Lower leg skin (tissue), 4 donors: ENCODE measurements at regions not wholly inside any gene's neighbourhood (a gene's known extent, or its start where the extent isn't known, plus 50 kb on each side); places are given as distances from the start of the nearest gene placed in this dataset.
"Not testable (repeated sequence)": the region's sequence is repeated elsewhere in the genome, so short reads cannot be mapped to it uniquely, and the experiment has no call there.

Source experiments
- DNase-seq, 2 donors: peaks; one replicate each; pipeline ENCODE4 v3.0.0-alpha.2; 2019; ENCODE audit warnings: low spot score in 2 of 2
- H3K4me3 ChIP-seq: fragments of 200-600 bp; sonication (generic); 2 replicates; pipeline ENCODE4 v1.5.1; 2017; ENCODE audit warnings: mild to moderate bottlenecking, low read depth; ENCODE audit not compliant: poor library complexity, severe bottlenecking
- POLR2A ChIP-seq, 2 donors: fragments of 450-650 bp; IDR thresholded peaks; one replicate each; pipeline ENCODE4 v1.6.1; 2016 to 2017; ENCODE audit warnings: antibody characterized with exemption in 2 of 2, mild to moderate bottlenecking in 1 of 2, moderate library complexity in 1 of 2
- WGBS, 2 donors: methylation state at CpG; one replicate each; pipeline ENCODE4 v1.1.5; 2018; 5-methylcytosine and 5-hydroxymethylcytosine counted together
- intact Hi-C: fragments of 100-400 bp; cut with DNase I; formaldehyde crosslinking; loops from one replicate; pipeline ENCODE4 v1.15.0; 2023; ENCODE audit warnings: low total_unique reads
- TF ChIP-seq, protein P1 (sequence below), 3 donors: fragments of 450-650 bp; IDR thresholded peaks; one replicate each; pipeline ENCODE4 v1.5.1; 2016; ENCODE audit warnings: antibody characterized with exemption in 3 of 3, mild to moderate bottlenecking in 3 of 3, moderate library complexity in 2 of 3

DNA sequence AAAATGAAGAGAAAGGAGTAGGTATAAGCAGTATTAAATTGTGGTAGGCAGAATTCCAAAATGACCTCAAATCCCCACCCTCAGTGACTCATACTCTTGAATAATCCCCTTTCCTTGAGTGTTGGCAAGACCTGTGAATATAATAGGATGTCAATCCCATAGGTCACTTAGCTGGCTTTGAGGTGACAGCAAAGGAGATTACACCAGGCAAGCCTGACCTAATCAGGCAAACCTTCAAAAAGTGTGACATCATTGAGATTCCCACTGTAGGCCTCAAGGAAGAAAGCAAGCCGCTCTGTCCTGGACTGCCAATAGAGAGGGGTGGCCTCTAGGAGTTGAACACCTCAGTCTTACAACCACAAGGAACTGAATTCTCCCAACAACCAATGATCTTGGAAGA lies 535.2 kb downstream of the RBFOX1 start:
- 80 to 89% methylated on average over 1 of the region's 1 CpG for WGBS, 2 donors
- no peak for TF ChIP-seq POLR2A (IDR thresholded peaks at IDR 0.05)
- TF ChIP-seq, protein P1, sequence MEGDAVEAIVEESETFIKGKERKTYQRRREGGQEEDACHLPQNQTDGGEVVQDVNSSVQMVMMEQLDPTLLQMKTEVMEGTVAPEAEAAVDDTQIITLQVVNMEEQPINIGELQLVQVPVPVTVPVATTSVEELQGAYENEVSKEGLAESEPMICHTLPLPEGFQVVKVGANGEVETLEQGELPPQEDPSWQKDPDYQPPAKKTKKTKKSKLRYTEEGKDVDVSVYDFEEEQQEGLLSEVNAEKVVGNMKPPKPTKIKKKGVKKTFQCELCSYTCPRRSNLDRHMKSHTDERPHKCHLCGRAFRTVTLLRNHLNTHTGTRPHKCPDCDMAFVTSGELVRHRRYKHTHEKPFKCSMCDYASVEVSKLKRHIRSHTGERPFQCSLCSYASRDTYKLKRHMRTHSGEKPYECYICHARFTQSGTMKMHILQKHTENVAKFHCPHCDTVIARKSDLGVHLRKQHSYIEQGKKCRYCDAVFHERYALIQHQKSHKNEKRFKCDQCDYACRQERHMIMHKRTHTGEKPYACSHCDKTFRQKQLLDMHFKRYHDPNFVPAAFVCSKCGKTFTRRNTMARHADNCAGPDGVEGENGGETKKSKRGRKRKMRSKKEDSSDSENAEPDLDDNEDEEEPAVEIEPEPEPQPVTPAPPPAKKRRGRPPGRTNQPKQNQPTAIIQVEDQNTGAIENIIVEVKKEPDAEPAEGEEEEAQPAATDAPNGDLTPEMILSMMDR (IDR thresholded peaks at IDR 0.05) = no peak
- intact Hi-C loops = no loop called here
- no peak for DNase-seq
- H3K4me3 ChIP-seq = no peak overlapping the region

- intact Hi-C loops = no loop called here
- H3K4me3 ChIP-seq = no peak overlapping the region
- DNase-seq = no peak
- TF ChIP-seq, protein P1 (IDR thresholded peaks at IDR 0.05) = no peak
- TF ChIP-seq POLR2A (IDR thresholded peaks at IDR 0.05) = no peak
- WGBS, 2 donors = 26 to 27% methylated on average over 4 of the region's 4 CpGs
Measured at GRCh38 chr16:7866144-7866543, 533.5 kb downstream of the RBFOX1 start.

- intact Hi-C loops, DNase-seq, H3K4me3 ChIP-seq: not testable (repeated sequence)
- 52 to 55% methylated on average over 3 of the region's 3 CpGs for WGBS, 2 donors
Measured at GRCh38 chr16:7865393-7865792, 532.7 kb downstream of the RBFOX1 start.

- intact Hi-C loops = no loop called here
- no peak overlapping the region for H3K4me3 ChIP-seq
- DNase-seq = no peak
- 66 to 76% methylated on average over 3 of the region's 3 CpGs for WGBS, 2 donors
- TF ChIP-seq, protein P1 (IDR thresholded peaks at IDR 0.05) = no peak
- no peak for TF ChIP-seq POLR2A (IDR thresholded peaks at IDR 0.05)
Measured at GRCh38 chr16:7861891-7862582, 529.4 kb downstream of the RBFOX1 start.

- DNase-seq = no peak
- 31 to 53% methylated on average over 3 of the region's 3 CpGs for WGBS, 2 donors
Measured at GRCh38 chr16:7853197-7853596, 520.6 kb downstream of the RBFOX1 start.

DNA sequence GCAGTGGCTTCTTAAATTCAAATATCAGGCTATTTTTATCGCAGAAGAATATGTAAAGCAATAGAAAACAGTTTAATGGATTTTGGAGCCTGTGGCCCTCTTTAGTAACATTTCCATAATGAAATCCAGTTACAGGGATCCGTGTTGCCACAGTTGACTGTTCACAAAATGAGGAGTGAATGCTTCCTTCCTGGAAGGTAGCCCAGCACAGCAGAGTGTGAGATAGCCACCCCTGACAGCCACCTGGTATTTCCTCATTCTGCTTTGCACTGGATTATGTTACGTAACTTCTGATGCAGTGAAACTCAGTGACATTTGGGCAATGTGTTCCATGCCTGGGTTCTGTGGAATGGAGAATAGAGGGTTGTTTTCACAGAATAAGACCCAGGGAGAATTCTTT lies 517.2 kb downstream of the RBFOX1 start:
- WGBS, 2 donors = 46 to 57% methylated on average over 3 of the region's 3 CpGs
- H3K4me3 ChIP-seq = no peak overlapping the region
- no peak for DNase-seq
- TF ChIP-seq POLR2A (IDR thresholded peaks at IDR 0.05) = no peak
- TF ChIP-seq, protein P1 (IDR thresholded peaks at IDR 0.05) = no peak
- intact Hi-C loops = no loop called here

More at GRCh38 chr16:7853197-7853596, 520.6 kb downstream of the RBFOX1 start:
- intact Hi-C loops = no loop called here
- no peak overlapping the region for H3K4me3 ChIP-seq
- TF ChIP-seq, protein P1 (IDR thresholded peaks at IDR 0.05) = no peak
- TF ChIP-seq POLR2A (IDR thresholded peaks at IDR 0.05) = no peak
